ENCODE measurements at regions not wholly inside any gene's neighbourhood (a gene's known extent, or its start where the extent isn't known, plus 50 kb on each side); places are given as distances from the start of the nearest gene placed in this dataset.

DNA sequence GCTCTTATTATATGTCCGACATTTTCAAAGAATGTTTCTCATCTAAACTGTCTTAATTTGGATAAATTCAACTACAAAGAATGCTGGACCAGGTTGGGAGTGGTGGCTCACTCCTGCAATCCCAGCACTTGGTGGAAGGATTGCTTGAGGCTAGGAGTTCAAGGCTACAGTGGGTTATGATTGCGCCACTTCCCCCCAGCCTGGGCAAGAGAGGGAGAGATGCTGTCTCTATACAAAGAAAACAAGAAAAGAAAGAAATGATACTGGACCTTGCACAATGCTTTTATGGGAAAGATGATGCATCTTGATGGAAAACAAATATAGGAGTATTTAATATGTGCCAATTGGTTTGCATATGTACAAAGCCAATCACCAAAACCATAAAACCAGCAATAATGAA lies 296.7 kb downstream of the LPIN1 start:
- TF ChIP-seq, protein P1, sequence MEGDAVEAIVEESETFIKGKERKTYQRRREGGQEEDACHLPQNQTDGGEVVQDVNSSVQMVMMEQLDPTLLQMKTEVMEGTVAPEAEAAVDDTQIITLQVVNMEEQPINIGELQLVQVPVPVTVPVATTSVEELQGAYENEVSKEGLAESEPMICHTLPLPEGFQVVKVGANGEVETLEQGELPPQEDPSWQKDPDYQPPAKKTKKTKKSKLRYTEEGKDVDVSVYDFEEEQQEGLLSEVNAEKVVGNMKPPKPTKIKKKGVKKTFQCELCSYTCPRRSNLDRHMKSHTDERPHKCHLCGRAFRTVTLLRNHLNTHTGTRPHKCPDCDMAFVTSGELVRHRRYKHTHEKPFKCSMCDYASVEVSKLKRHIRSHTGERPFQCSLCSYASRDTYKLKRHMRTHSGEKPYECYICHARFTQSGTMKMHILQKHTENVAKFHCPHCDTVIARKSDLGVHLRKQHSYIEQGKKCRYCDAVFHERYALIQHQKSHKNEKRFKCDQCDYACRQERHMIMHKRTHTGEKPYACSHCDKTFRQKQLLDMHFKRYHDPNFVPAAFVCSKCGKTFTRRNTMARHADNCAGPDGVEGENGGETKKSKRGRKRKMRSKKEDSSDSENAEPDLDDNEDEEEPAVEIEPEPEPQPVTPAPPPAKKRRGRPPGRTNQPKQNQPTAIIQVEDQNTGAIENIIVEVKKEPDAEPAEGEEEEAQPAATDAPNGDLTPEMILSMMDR (conservative IDR thresholded peaks at IDR 0.05; ENCODE audit: low read length), result no peak
- peak; percentile 27 for DNase-seq (ENCODE audit: low read depth)
- no peak overlapping the region for H3K4me3 ChIP-seq (ENCODE audit: low read length)

DNA sequence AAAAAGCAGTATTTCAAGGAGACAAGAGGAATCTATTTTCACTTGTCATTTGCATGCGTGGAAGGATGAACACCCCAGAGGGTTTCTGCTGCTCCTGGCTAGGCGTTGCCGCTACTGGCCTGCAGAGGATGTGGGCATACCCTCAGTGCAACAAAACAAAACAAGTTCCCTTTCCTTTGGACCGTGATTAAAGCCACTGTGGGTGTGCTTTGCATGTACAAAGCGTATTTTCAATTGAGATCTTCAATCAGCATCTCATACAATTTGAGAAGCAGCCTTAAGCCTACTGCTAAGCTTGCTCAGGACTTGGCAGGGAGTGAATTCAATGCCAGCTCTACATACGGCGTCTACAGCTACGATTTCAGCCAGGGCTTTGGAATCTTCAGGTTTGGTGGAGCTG lies 298.4 kb downstream of the LPIN1 start:
- TF ChIP-seq, protein P1 (conservative IDR thresholded peaks at IDR 0.05; ENCODE audit: low read length), result no peak
- H3K4me3 ChIP-seq (ENCODE audit: low read length), result no peak overlapping the region
- DNase-seq (ENCODE audit: low read depth), result no peak

DNA sequence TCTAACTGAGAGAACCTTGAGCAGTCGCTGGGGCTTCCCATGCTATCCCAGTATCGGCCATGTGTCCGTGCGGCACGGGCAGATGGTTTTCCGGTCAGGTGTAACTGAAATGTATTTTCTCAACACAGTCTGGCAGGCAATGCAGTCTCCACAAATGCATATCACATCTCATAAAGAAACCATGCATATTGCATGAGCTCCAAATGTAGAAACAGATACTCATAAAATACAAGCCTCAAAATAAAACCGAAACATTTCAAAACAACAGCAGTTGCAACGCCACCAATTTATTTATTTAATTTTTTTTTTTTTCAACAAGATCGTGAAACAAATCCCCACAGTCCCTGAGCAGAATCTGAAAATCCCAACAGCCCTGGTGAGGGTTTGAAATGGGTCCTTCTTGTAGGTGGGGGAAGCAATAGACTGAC lies 299.4 kb downstream of the LPIN1 start:
- no peak overlapping the region; the same call in 1 of the 2 replicates for H3K4me3 ChIP-seq (ENCODE audit: low read length)
- no peak for DNase-seq (ENCODE audit: low read depth)

DNA sequence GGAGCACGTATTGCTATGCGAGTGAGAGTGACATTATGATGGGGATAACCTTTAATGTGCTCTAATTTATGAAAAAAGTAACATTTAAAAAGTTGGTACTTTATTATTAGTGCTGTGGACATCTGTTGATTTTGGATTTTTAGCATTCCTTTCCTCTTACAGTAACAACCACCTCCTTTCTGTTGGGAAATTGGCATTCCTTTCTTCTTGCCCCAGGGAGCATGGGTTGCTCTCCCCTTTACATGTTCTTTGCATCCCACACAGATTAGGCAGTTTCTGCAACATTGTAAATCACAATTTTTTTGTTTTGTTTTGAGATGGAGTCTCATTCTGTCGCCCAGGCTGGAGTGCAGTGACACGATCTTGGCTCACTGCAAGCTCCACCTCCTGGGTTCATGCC lies 300.2 kb downstream of the LPIN1 start:
- TF ChIP-seq, protein P1 (conservative IDR thresholded peaks at IDR 0.05; ENCODE audit: low read length), result no peak
- no peak overlapping the region for H3K4me3 ChIP-seq (ENCODE audit: low read length)
- peak; percentile 89 for DNase-seq (ENCODE audit: low read depth)

More for the DNA sequence above, 299.4 kb downstream of the LPIN1 start:
- TF ChIP-seq, protein P1 (conservative IDR thresholded peaks at IDR 0.05; ENCODE audit: low read length), result no peak

DNA sequence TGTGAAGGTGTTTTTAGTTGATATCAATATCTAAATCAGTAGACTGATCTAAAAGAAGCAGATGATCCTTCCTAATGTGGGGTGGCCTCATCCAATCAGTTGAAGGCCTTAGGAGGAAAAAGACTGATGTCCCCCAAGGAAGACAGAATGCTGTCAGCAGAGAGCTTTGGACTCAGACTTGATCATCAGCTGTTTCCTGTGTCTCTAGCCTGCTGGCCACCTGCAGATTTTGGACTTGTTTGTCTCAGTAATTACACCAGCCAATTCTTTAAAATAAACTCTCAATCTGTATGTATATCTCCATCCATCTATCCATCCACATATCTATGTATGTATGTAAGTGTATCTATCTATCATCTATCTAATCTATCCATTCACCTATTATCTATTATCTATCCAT lies 301.3 kb downstream of the LPIN1 start:
- TF ChIP-seq, protein P1 (conservative IDR thresholded peaks at IDR 0.05; ENCODE audit: low read length), result no peak
- DNase-seq (ENCODE audit: low read depth), result no peak
- no peak overlapping the region for H3K4me3 ChIP-seq (ENCODE audit: low read length)

DNA sequence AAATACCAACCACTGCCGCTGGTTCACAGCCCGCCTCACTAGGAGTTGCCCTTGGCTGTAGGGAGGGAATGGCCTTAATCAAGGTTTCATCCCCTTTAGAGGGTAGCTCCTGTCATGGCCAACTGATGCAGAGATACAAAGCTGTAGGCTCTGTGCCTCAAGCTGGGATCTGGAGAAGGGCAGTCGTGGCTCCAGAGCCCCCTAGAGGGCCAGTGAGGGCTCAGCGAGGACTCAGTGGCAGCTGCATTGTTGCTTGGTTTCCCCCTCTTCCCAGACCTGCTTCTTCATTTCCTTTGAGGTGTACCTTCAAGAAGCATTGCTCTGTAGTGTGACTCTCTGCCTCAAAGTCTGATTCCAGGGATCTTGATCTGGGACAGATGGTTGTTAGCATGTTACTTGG lies 302.1 kb downstream of the LPIN1 start:
- no peak for DNase-seq (ENCODE audit: low read depth)
- H3K4me3 ChIP-seq (ENCODE audit: low read length), result no peak overlapping the region
- TF ChIP-seq, protein P1 (conservative IDR thresholded peaks at IDR 0.05; ENCODE audit: low read length), result 0 out of 2 replicates have a peak, but pooled peaks have one; percentile 1

DNA sequence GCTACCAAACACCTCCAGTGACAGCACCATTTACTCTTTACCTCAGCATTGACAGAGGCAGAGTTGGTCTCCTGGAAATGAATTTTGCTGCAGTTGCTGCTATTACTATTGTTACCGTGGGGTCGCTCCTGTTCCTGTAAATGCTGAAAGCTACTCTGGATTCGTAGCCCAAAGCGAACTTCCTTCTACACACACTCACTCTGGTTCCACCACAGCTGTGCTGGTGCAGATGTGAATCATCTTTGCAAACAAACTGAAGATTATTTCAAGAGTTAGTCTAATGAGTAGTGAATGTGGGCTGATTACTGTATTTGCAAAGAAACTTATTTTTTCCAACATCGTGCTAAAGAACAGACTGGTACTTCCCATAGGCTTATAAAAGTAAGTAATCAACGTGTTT lies 304.0 kb downstream of the LPIN1 start:
- TF ChIP-seq, protein P1 (conservative IDR thresholded peaks at IDR 0.05; ENCODE audit: low read length), result peak; percentile 44
- no peak overlapping the region for H3K4me3 ChIP-seq (ENCODE audit: low read length)
- peak; percentile 83 for DNase-seq (ENCODE audit: low read depth)

Measured in AG10803 (cell line).